Testis (tissue), 2 donors: ENCODE measurements at regions not wholly inside any gene's neighbourhood (a gene's known extent, or its start where the extent isn't known, plus 50 kb on each side); places are given as distances from the start of the nearest gene placed in this dataset.

Experiments used
- CTCF ChIP-seq, 3 experiments: fragments of 450-650 bp in 2 of 3; fragments of 200-600 bp in 1 of 3; sonication (generic) in 1 of 3; IDR thresholded peaks; one replicate each; pipeline ENCODE4 v1.5.1; 2016 to 2019; ENCODE audit warnings: antibody characterized with exemption in 3 of 3, mild to moderate bottlenecking in 2 of 3, moderate library complexity in 1 of 3
- POLR2A ChIP-seq: fragments of 450-650 bp; IDR thresholded peaks from one replicate; pipeline ENCODE4 v1.6.1; 2017; ENCODE audit warnings: antibody characterized with exemption, mild to moderate bottlenecking, moderate library complexity

GRCh38 chr4:11116940-11117339 lies 311.8 kb downstream of the HS3ST1 start:
- TF ChIP-seq CTCF (IDR thresholded peaks at IDR 0.05) (no peak), POLR2A (no peak)
